ENCODE measurements at regions not wholly inside any gene's neighbourhood (a gene's known extent, or its start where the extent isn't known, plus 50 kb on each side); places are given as distances from the start of the nearest gene placed in this dataset.

GRCh38 chr4:117417856-117418255 lies 332.5 kb upstream of the TRAM1L1 start:
- H3K27ac Mint-ChIP-seq (ENCODE audit: unreplicated experiment): no peak overlapping the region
- H3K36me3 Mint-ChIP-seq (ENCODE audit: insufficient read depth, unreplicated experiment): no peaks in the 10 kb centered on the region
- peaks cover 17% of the 10 kb centered on the region for H3K4me1 ChIP-seq
- no peak overlapping the region for H3K4me3 Mint-ChIP-seq (ENCODE audit: unreplicated experiment)
- no peak for DNase-seq
- intact Hi-C loops (cut with micrococcal nuclease; ENCODE audit: unreplicated experiment): no loop called here
- POLR2A ChIA-PET: no interaction called here
- H3K9me3 ChIP-seq: no peaks in the 10 kb centered on the region
- peaks cover 6% of the 10 kb centered on the region for H3K4me1 Mint-ChIP-seq (ENCODE audit: low read depth, unreplicated experiment)
- H3K4me3 ChIP-seq (ENCODE audit: low read depth, low read length): no peak overlapping the region
- H3K27me3 ChIP-seq (replicated peaks; ENCODE audit: control insufficient read depth, insufficient read depth, low read length): no peaks in the 10 kb centered on the region
- CTCF ChIA-PET: no interaction called here
- H3K27me3 Mint-ChIP-seq (ENCODE audit: insufficient read depth, unreplicated experiment): peaks cover 2% of the 10 kb centered on the region
- no peak for TF ChIP-seq CTCF (IDR thresholded peaks at IDR 0.05; ENCODE audit: insufficient read depth in 1 of 2, low read depth in 1 of 2, low read length in 1 of 2, severe bottlenecking in 1 of 2, unreplicated experiment in 1 of 2)
- H3K36me3 ChIP-seq (ENCODE audit: control insufficient read depth, insufficient read depth, low read length): no peaks in the 10 kb centered on the region
- no TSS peak for BruUV-seq (replicated peaks)
- no peaks in the 10 kb centered on the region for H3K9me3 Mint-ChIP-seq (ENCODE audit: unreplicated experiment)

- Histone ChIP-seq H3K9me3 (no peaks in the 10 kb centered on the region), H3K4me3 (ENCODE audit: low read depth, low read length) (no peak overlapping the region), H3K4me1 (peaks cover 17% of the 10 kb centered on the region), H3K27me3 (replicated peaks; ENCODE audit: control insufficient read depth, insufficient read depth, low read length) (no peaks in the 10 kb centered on the region), H3K36me3 (ENCODE audit: control insufficient read depth, insufficient read depth, low read length) (no peaks in the 10 kb centered on the region)
- BruUV-seq (replicated peaks): no TSS peak
- TF ChIP-seq CTCF (IDR thresholded peaks at IDR 0.05; ENCODE audit: insufficient read depth in 1 of 2, low read depth in 1 of 2, low read length in 1 of 2, severe bottlenecking in 1 of 2, unreplicated experiment in 1 of 2): no peak
- no peak for DNase-seq
- peaks cover 6% of the 10 kb centered on the region for H3K4me1 Mint-ChIP-seq (ENCODE audit: low read depth, unreplicated experiment)
- H3K4me3 Mint-ChIP-seq (ENCODE audit: unreplicated experiment): no peak overlapping the region
- H3K27me3 Mint-ChIP-seq (ENCODE audit: insufficient read depth, unreplicated experiment): no peaks in the 10 kb centered on the region
- H3K36me3 Mint-ChIP-seq (ENCODE audit: insufficient read depth, unreplicated experiment): no peaks in the 10 kb centered on the region
- ChIA-PET POLR2A (no interaction called here), CTCF (no interaction called here)
- H3K9me3 Mint-ChIP-seq (ENCODE audit: unreplicated experiment): no peaks in the 10 kb centered on the region
- intact Hi-C loops (cut with micrococcal nuclease; ENCODE audit: unreplicated experiment): loop anchor here (1.0 kb wide), 1 partner anchor 233 kb away; no protein-coding TSS in a partner anchor
- H3K27ac Mint-ChIP-seq (ENCODE audit: unreplicated experiment): no peak overlapping the region
Measured at GRCh38 chr4:117420948-117421347, 335.6 kb upstream of the TRAM1L1 start.

GRCh38 chr4:117421706-117422105 lies 336.3 kb upstream of the TRAM1L1 start:
- Mint-ChIP-seq H3K4me3 (ENCODE audit: unreplicated experiment) (no peak overlapping the region), H3K9me3 (ENCODE audit: unreplicated experiment) (no peaks in the 10 kb centered on the region), H3K4me1 (ENCODE audit: low read depth, unreplicated experiment) (peaks cover 6% of the 10 kb centered on the region), H3K27me3 (ENCODE audit: insufficient read depth, unreplicated experiment) (no peaks in the 10 kb centered on the region), H3K36me3 (ENCODE audit: insufficient read depth, unreplicated experiment) (no peaks in the 10 kb centered on the region), H3K27ac (ENCODE audit: unreplicated experiment) (no peak overlapping the region)
- H3K4me1 ChIP-seq: peaks cover 17% of the 10 kb centered on the region
- POLR2A ChIA-PET: no interaction called here
- no peak overlapping the region for H3K4me3 ChIP-seq (ENCODE audit: low read depth, low read length)
- TF ChIP-seq CTCF (IDR thresholded peaks at IDR 0.05; ENCODE audit: insufficient read depth in 1 of 2, low read depth in 1 of 2, low read length in 1 of 2, severe bottlenecking in 1 of 2, unreplicated experiment in 1 of 2): no peak
- H3K9me3 ChIP-seq: no peaks in the 10 kb centered on the region
- intact Hi-C loops (cut with micrococcal nuclease; ENCODE audit: unreplicated experiment): no loop called here
- DNase-seq: no peak
- H3K36me3 ChIP-seq (ENCODE audit: control insufficient read depth, insufficient read depth, low read length): no peaks in the 10 kb centered on the region
- BruUV-seq (replicated peaks): no TSS peak
- no peaks in the 10 kb centered on the region for H3K27me3 ChIP-seq (replicated peaks; ENCODE audit: control insufficient read depth, insufficient read depth, low read length)
- CTCF ChIA-PET: no interaction called here
